Activated naive CD4-positive, alpha-beta T cell treated with anti-CD3 and anti-CD28 coated beads for 36 hours (primary cell): ENCODE measurements at regions not wholly inside any gene's neighbourhood (a gene's known extent, or its start where the extent isn't known, plus 50 kb on each side); places are given as distances from the start of the nearest gene placed in this dataset.
"Not testable (repeated sequence)": the region's sequence is repeated elsewhere in the genome, so short reads cannot be mapped to it uniquely, and the experiment has no call there.

Source experiments
- CTCF ChIA-PET: fragments of 350-600 bp; sonication (Branson Sonifier 250); formaldehyde crosslinking; loops from one replicate; lab custom pipeline; 2021; ENCODE audit warnings: antibody characterized with exemption; lab: Charles Lee
- DNase-seq: peaks from one replicate; pipeline ENCODE4 v3.0.0-alpha.2; 2020
- H3K27ac Mint-ChIP-seq: one replicate; pipeline ENCODE4 v1.8.0; 2021; ENCODE audit warnings: mild to moderate bottlenecking, mixed read lengths
- H3K27me3 Mint-ChIP-seq: one replicate; pipeline ENCODE4 v1.8.0; 2021; ENCODE audit warnings: low read depth, mixed read lengths
- H3K36me3 Mint-ChIP-seq: one replicate; pipeline ENCODE4 v1.8.0; 2021; ENCODE audit warnings: low read depth, mixed read lengths
- H3K4me1 Mint-ChIP-seq: one replicate; pipeline ENCODE4 v1.8.0; 2021; ENCODE audit warnings: low read depth, mixed read lengths
- H3K4me3 Mint-ChIP-seq: one replicate; pipeline ENCODE4 v1.8.0; 2021; ENCODE audit warnings: mild to moderate bottlenecking, moderate library complexity, mixed read lengths
- H3K9me3 Mint-ChIP-seq: one replicate; pipeline ENCODE4 v1.8.0; 2021; ENCODE audit warnings: mixed read lengths
- intact Hi-C: fragments of 100-400 bp; cut with micrococcal nuclease; formaldehyde crosslinking; loops from one replicate; pipeline ENCODE4 v1.15.1; 2023

DNA sequence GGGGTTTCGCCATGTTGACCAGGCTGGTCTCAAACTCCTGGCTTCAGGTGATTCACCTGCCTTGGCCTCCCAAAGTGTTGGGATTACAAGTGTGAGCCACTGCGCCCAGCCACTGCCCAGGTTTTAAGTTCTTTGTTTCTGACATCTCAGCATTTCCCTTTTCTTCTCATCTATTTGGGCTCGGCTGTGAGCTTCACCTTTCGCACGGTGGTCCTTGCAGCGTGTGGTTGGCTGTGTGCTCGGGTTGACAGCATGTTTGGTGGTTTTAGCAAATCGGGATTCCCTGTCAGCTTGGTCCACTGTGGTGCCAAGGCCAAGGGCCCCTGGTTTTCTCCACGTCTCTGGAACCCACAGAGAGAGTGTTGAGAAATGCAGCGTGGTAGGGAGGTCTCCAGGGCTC, 138.8 kb downstream of the DNAJB6 start:
- intact Hi-C loops, result no loop called here
- no peak overlapping the region for H3K4me3 Mint-ChIP-seq
- H3K27me3 Mint-ChIP-seq, result no peaks in the 10 kb centered on the region
- DNase-seq, result no peak
- peaks cover 51% of the 10 kb centered on the region for H3K4me1 Mint-ChIP-seq
- CTCF ChIA-PET, result interaction anchor here (0.9 to 1.9 kb wide), 4 partner anchors 10 to 30 kb away, joined by 3 to 6 read pairs (median 6); no protein-coding TSS in a partner anchor
- H3K27ac Mint-ChIP-seq, result no peak overlapping the region
- H3K36me3 Mint-ChIP-seq, result peaks cover 8% of the 10 kb centered on the region
- peaks cover 28% of the 10 kb centered on the region for H3K9me3 Mint-ChIP-seq

DNA sequence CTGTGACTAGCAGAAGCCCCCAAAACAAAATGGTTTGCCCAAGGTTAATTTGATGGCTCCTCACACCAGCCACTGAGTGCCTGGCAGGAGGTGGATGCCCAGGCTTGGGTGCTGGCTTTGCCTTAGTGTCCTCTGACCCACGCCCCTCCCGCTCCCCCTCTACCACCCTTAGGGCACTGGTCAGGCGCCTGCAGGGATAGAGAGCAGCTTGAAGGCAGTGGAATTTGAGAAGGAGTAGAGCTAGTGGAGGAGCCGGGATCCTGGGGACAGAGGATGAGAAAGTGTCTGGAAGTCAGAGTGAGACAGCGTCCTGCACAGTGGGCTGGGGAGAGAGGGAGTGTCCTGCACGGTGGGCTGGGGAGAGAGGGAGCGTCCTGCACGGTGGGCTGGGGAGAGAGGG, 139.4 kb downstream of the DNAJB6 start:
- intact Hi-C loops, result no loop called here
- Mint-ChIP-seq H3K4me3 (no peak overlapping the region), H3K9me3 (peaks cover 28% of the 10 kb centered on the region), H3K27me3 (no peaks in the 10 kb centered on the region), H3K36me3 (peaks cover 8% of the 10 kb centered on the region), H3K4me1 (peaks cover 45% of the 10 kb centered on the region), H3K27ac (no peak overlapping the region)
- DNase-seq, result no peak
- CTCF ChIA-PET, result no interaction called here

DNA sequence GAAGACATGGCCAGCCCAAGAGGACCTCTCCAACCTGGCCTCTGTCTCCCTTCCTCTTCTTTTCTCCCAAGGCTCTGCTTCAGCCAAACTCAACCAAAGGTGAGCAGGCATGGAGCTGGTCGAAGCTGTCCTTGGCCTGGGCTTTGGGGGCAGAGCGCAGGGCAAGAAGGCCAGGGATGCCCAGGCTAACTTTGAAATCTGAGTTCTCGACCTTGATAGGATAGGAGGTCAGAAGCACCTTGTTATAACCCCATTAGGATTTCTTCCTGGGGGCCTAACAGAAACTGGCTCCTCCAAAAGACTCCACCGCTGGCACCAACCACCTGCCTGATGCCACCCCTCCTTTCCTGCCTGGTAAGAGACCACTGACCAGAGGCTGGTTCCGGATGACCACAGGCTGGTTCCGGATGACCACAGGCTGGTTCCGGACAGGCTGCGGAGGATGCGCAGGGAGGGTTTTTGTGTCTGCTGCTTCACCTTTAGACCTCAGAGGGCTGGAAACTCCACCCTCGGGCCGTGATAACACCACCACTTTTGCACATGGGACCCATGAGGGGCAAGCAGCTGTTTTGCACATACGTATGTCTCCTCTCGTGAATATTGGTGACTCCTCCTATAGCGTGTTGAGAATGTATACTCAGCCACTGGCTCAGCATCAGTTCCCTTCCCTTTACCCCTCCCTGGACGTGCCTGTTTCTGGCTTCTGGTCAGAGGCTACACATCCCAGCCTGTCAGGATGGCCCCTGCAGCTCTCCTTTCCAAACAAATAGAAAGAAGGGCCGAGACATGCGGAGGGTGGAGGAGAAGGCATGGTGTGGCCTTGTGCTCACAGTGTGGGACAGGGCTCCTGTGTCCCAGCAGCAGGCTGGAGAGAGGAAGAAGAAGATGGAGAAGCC, 140.1 kb downstream of the DNAJB6 start:
- no peak overlapping the region for H3K4me3 Mint-ChIP-seq
- CTCF ChIA-PET, result interaction anchor here (0.6 kb wide), 1 partner anchor 143 kb away, joined by 3 read pairs; no protein-coding TSS in a partner anchor
- H3K36me3 Mint-ChIP-seq, result peaks cover 8% of the 10 kb centered on the region
- peaks cover 38% of the 10 kb centered on the region for H3K4me1 Mint-ChIP-seq
- DNase-seq, result no peak
- no peak overlapping the region for H3K27ac Mint-ChIP-seq
- peaks cover 28% of the 10 kb centered on the region for H3K9me3 Mint-ChIP-seq
- intact Hi-C loops, result no loop called here
- H3K27me3 Mint-ChIP-seq, result no peaks in the 10 kb centered on the region

DNA sequence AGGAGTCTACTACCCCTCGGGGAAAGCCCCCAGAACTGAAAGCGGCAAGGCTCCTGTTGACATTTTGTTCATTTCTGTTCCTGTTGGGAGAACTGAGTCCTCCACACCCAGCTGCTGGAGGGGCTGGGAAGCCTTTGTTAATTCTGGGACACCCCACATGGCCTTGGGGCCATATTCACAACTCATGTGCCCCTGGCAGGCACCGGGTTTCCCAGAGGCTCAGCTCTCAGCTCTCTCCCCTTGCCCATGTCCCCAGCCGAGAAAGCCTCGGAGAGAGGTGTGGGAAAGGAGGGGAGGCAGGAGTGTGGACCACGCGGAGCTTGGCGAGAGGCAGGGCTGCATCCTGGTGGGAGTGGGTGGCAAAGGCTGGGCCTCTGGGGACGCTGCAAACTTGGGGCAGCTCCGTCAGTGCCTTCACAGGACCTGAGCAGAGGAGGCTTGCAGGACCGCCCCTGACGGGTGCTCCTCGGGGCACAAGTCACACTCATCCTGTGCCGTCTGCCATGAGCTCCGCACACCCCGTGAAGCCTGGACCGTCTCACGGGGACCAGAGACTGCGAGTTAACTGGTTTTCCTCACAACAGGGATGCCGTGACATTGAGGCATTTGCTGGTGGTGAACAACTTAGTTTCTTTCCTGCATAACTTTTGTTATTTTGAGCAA, 140.9 kb downstream of the DNAJB6 start:
- peak; percentile 40 for DNase-seq
- Mint-ChIP-seq H3K4me3 (peak overlapping the region; percentile 11), H3K27me3 (no peaks in the 10 kb centered on the region), H3K27ac (peak overlapping the region; percentile 47), H3K9me3 (peaks cover 21% of the 10 kb centered on the region), H3K36me3 (peaks cover 7% of the 10 kb centered on the region), H3K4me1 (peaks cover 31% of the 10 kb centered on the region)
- CTCF ChIA-PET, result interaction anchor here (0.6 kb wide), 1 partner anchor 142 kb away, joined by 3 read pairs; no protein-coding TSS in a partner anchor
- intact Hi-C loops, result loop anchor here (1.0 kb wide), 2 partner anchors 13 to 25 kb away; no protein-coding TSS in a partner anchor

DNA sequence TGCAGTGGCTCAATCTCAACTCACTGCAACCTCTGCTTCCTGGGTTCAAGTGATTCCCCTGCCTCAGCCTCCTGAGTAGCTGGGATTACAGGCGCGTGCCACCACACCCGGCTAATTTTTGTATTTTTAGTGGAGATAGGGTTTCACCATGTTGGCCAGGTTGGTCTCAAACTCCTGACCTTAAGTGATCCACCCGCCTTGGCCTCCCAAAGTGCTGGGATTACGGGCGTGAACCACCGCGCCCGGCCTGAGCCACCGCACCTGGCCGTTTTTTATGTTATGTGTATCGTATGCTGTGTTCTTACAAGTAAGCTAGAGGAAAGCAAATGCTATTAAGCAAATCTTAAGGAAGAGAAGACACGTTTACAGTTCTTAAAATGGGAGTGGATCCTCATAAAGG, 141.8 kb downstream of the DNAJB6 start:
- DNase-seq, H3K27me3 Mint-ChIP-seq, H3K4me3 Mint-ChIP-seq, H3K36me3 Mint-ChIP-seq, CTCF ChIA-PET, H3K27ac Mint-ChIP-seq: not testable (repeated sequence)
- peaks cover 25% of the 10 kb centered on the region for H3K4me1 Mint-ChIP-seq
- intact Hi-C loops, result loop anchor here (1.0 kb wide), 2 partner anchors 12 to 24 kb away; no protein-coding TSS in a partner anchor
- H3K9me3 Mint-ChIP-seq, result peaks cover 12% of the 10 kb centered on the region

DNA sequence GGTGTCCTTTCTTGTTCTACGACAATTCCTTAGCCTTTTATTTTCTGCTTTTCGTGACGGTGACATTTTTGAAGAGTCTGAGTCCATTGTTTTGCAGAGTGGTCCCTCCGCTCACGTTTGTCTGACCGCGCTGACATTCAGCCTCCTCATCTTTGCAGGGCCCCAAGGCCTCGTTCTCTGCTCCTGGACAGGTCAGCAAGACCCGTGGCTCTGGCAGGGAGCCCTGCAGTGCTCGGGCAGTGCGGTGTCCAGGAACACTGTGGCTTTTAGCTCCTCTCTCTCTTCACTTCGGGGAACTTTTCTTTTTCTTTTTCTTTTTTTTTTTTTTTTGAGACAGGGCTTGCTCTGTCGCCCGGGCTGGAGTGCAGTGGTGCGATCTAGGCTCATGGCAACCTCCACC, 142.5 kb downstream of the DNAJB6 start:
- no peak overlapping the region for H3K4me3 Mint-ChIP-seq
- no peak for DNase-seq

DNA sequence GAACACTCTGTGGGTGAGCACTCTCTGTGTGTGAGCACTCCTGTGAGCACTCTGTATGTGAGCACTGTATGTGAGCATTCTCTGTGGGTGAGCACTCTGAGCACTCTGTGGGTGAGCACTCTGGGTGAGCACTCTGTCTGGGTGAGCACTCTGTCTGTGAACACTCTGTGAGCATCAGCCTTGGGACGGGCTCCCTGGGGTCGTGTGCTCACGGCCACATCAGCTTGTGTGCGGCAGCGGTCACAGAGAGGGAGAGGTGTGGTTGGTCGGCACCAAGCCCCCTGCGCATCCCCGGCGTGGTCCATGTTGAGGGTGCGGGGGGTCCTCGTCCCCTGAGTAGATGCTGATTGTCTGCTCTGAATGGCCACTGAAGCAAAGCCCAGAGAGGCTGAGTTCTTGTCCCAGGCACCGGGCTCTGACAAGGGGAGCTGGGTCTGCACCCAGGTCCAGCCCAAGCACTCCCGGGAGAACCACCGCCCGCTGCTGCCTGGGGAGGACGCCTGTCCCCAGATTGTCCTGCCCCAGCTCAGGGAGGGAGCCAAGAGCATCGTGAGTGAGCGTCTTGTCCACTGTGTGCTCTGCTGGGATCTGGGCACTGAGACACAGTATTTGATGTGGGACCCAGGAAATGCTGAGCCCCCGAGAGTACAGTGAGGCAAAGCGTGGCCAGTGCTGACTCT, 143.7 kb downstream of the DNAJB6 start:
- H3K27me3 Mint-ChIP-seq, result no peaks in the 10 kb centered on the region
- H3K4me1 Mint-ChIP-seq, result peaks cover 24% of the 10 kb centered on the region
- no peak overlapping the region for H3K27ac Mint-ChIP-seq
- CTCF ChIA-PET, result no interaction called here
- intact Hi-C loops, result no loop called here
- H3K36me3 Mint-ChIP-seq, result no peaks in the 10 kb centered on the region
- no peak overlapping the region for H3K4me3 Mint-ChIP-seq
- no peaks in the 10 kb centered on the region for H3K9me3 Mint-ChIP-seq
- DNase-seq, result no peak

More for the DNA sequence above, 142.5 kb downstream of the DNAJB6 start:
- intact Hi-C loops, result no loop called here
- H3K36me3 Mint-ChIP-seq, result peaks cover 1% of the 10 kb centered on the region
- H3K27ac Mint-ChIP-seq, result no peak overlapping the region
- CTCF ChIA-PET, result no interaction called here
- peaks cover 8% of the 10 kb centered on the region for H3K9me3 Mint-ChIP-seq
- H3K4me1 Mint-ChIP-seq, result peaks cover 25% of the 10 kb centered on the region
- H3K27me3 Mint-ChIP-seq, result no peaks in the 10 kb centered on the region

DNA sequence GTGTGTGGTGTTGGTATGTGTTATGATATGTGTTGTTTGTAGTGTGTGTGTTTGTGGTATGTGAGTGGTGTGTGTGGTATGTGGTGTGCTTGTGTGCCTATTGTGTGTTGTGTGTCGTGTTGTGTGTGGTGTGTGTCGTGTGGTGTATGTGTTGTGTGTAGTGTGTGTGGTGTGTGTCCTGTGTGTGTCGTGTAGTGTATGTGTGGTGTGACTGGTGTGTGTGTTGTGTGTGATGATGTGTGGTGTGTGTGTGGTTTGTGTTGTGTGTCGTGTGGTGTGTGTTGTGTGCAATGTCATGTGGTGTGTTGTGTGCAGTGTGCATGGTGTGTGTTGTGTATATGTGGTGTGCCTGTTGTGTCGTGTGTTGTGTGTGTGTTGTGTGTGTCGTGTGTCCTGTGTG, 144.6 kb downstream of the DNAJB6 start:
- DNase-seq, result no peak
- H3K9me3 Mint-ChIP-seq, result no peaks in the 10 kb centered on the region
- no peaks in the 10 kb centered on the region for H3K36me3 Mint-ChIP-seq
- H3K4me3 Mint-ChIP-seq, result no peak overlapping the region
- no peaks in the 10 kb centered on the region for H3K27me3 Mint-ChIP-seq
- peaks cover 24% of the 10 kb centered on the region for H3K4me1 Mint-ChIP-seq
- H3K27ac Mint-ChIP-seq, result no peak overlapping the region
- CTCF ChIA-PET, result no interaction called here
- intact Hi-C loops, result no loop called here

DNA sequence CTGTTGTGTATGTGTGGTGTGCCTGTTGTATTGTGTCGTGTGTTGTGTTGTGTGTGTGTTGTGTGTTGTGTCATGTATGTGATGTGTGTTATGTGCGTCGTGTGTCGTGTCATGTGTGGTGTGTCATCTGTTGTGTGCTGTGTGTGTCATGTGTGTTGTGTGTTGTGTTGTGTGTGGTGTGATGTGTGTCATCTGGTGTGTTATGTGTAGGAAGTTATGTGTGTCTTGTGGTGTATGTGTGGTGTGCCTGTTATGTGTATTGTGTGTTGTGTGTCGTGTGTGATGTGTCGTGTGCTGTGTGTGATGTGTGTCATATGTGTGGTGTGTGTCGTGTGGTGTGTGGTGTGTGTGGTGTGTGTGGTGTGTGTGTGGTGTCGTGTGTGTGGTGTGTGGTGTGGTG, 145.2 kb downstream of the DNAJB6 start:
- H3K27ac Mint-ChIP-seq, result no peak overlapping the region
- DNase-seq, result no peak
- no peaks in the 10 kb centered on the region for H3K9me3 Mint-ChIP-seq
- CTCF ChIA-PET, result no interaction called here
- H3K36me3 Mint-ChIP-seq, result no peaks in the 10 kb centered on the region
- no peak overlapping the region for H3K4me3 Mint-ChIP-seq
- H3K4me1 Mint-ChIP-seq, result peaks cover 24% of the 10 kb centered on the region
- no peaks in the 10 kb centered on the region for H3K27me3 Mint-ChIP-seq
- intact Hi-C loops, result no loop called here

DNA sequence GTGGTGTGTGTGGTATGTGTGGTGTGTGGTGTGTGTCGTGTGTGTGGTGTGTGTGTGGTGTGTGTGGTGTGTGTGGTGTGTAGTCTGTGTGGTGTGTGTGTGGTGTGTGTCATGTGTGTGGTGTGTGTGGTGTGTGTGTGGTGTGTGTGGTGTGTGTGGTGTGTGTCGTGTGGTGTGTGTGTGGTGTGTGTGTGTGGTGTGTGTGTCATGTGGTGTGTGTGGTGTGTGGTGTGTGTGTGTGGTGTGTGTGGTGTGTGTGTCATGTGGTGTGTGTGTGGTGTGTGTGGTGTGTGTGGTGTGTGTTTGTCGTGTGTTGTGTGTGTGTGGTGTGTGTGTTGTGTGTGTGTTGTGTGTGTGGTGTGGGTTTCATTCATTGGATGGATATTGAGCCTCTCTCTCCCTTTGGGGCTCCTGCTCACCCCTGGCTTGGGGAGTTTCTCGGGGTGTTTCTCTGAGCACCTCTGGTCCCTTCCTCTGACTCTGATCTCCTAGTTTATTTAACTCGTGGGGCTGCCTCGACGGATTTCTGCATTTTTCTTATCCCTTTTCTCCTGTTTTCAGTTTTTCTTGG, 145.8 kb downstream of the DNAJB6 start:
- H3K36me3 Mint-ChIP-seq, result no peaks in the 10 kb centered on the region
- H3K4me1 Mint-ChIP-seq, result peaks cover 22% of the 10 kb centered on the region
- CTCF ChIA-PET, result no interaction called here
- H3K4me3 Mint-ChIP-seq, result no peak overlapping the region
- intact Hi-C loops, result no loop called here
- no peaks in the 10 kb centered on the region for H3K27me3 Mint-ChIP-seq
- H3K27ac Mint-ChIP-seq, result no peak overlapping the region
- no peak for DNase-seq
- H3K9me3 Mint-ChIP-seq, result no peaks in the 10 kb centered on the region

DNA sequence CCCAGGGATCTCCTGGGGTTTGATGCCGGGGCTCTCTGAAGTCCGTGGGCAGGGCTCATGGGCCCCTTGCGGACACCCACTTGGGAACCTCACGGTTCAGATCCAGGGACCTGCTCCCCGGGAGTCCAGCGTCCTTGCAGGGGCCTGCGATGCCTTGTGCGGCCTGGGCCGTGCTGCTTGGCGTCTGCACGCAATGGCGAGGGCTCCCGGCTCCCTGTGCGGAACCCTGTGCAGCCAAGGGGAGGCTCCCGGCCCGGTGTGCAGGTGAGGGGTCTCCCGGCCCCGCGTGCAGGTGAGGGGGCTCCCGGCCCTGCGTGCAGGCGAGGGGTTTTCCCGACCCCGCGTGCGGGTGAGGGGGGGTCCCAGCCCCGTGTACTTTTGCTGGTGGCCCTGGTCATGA, 146.7 kb downstream of the DNAJB6 start:
- H3K36me3 Mint-ChIP-seq, result no peaks in the 10 kb centered on the region
- H3K4me3 Mint-ChIP-seq, result no peak overlapping the region
- DNase-seq, result no peak
- CTCF ChIA-PET, result no interaction called here
- no peaks in the 10 kb centered on the region for H3K9me3 Mint-ChIP-seq
- H3K4me1 Mint-ChIP-seq, result peaks cover 13% of the 10 kb centered on the region
- H3K27me3 Mint-ChIP-seq, result no peaks in the 10 kb centered on the region
- no peak overlapping the region for H3K27ac Mint-ChIP-seq
- intact Hi-C loops, result no loop called here

DNA sequence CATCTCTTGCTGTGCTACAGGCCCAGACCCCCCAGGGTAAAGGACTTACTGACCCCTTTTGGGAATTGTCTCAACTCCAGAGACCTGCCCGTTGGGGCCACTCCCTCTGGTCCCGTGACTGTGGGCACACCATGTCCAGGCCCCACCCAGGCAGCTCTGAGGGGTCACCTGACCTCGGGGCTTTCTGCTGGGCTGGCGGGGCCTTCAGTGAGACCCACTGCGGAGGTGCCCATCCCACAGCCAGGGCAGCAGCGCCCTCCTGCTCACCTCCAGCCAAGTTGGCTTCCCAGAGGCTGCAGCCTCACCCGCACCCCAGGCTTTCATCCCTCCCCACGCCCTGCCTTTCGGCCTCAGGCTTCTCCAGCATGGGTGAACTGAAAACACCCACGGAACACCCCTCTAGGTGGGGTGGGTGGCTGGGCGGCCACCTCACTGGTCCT, 147.2 kb downstream of the DNAJB6 start:
- DNase-seq, result no peak
- intact Hi-C loops, result no loop called here
- Mint-ChIP-seq H3K27me3 (no peaks in the 10 kb centered on the region), H3K4me3 (no peak overlapping the region), H3K36me3 (no peaks in the 10 kb centered on the region), H3K9me3 (no peaks in the 10 kb centered on the region), H3K27ac (no peak overlapping the region), H3K4me1 (peaks cover 10% of the 10 kb centered on the region)
- CTCF ChIA-PET, result no interaction called here
